ENCODE measurements at regions not wholly inside any gene's neighbourhood (a gene's known extent, or its start where the extent isn't known, plus 50 kb on each side); places are given as distances from the start of the nearest gene placed in this dataset.
A peak's percentile ranks its signal among the peaks of the same experiment; 100 is the strongest.

DNA sequence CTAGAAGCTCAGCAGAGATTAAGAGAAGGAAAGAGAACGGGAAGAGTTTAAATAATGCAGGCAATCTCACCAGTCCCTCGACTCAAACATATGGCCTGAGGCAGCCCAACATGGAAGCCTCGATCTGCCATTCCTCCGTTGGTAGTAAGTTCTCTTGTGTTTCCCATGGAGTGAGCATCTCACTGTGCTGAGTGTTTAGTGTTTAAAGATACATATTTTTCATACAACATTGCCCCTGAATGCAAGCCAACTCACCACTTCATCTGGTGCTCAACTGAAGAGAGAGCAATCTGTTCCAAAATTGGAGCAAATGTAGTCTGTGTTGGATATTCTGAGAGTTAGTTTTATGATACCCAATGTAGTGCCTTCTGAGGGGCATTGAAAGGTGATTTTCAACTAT is 171.5 kb upstream of the ATP10B start:
- Histone ChIP-seq H3K27ac (no peak overlapping the region), H3K36me3 (no peaks in the 10 kb centered on the region), H3K27me3 (no peaks in the 10 kb centered on the region), H3K4me3 (no peak overlapping the region), H3K4me1 (no peaks in the 10 kb centered on the region), H3K9me3 (no peaks in the 10 kb centered on the region)
- DNase-seq = no peak
- intact Hi-C loops (cut with DNase I; ENCODE audit: low total_unique reads) = no loop called here
- TF ChIP-seq POLR2AphosphoS5 (IDR thresholded peaks at IDR 0.05) (no peak), EP300 (IDR thresholded peaks at IDR 0.05) (no peak), POLR2A (IDR thresholded peaks at IDR 0.05) (no peak)
- TF ChIP-seq, protein P1, sequence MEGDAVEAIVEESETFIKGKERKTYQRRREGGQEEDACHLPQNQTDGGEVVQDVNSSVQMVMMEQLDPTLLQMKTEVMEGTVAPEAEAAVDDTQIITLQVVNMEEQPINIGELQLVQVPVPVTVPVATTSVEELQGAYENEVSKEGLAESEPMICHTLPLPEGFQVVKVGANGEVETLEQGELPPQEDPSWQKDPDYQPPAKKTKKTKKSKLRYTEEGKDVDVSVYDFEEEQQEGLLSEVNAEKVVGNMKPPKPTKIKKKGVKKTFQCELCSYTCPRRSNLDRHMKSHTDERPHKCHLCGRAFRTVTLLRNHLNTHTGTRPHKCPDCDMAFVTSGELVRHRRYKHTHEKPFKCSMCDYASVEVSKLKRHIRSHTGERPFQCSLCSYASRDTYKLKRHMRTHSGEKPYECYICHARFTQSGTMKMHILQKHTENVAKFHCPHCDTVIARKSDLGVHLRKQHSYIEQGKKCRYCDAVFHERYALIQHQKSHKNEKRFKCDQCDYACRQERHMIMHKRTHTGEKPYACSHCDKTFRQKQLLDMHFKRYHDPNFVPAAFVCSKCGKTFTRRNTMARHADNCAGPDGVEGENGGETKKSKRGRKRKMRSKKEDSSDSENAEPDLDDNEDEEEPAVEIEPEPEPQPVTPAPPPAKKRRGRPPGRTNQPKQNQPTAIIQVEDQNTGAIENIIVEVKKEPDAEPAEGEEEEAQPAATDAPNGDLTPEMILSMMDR (IDR thresholded peaks at IDR 0.05) = no peak
- 75 to 88% (median 81%) methylated on average over 4 of the region's 4 CpGs for WGBS, 5 donors

- peak in 1 of 2 donors; percentile 6 for DNase-seq
- H3K27me3 ChIP-seq = no peaks in the 10 kb centered on the region
- TF ChIP-seq, protein P1 (IDR thresholded peaks at IDR 0.05) = no peak
- no peak for TF ChIP-seq POLR2AphosphoS5 (IDR thresholded peaks at IDR 0.05)
- H3K36me3 ChIP-seq = no peaks in the 10 kb centered on the region
- H3K4me1 ChIP-seq = no peaks in the 10 kb centered on the region
- H3K9me3 ChIP-seq = no peaks in the 10 kb centered on the region
- WGBS, 5 donors = 49 to 68% (median 54%) methylated on average over 2 of the region's 2 CpGs
- H3K4me3 ChIP-seq = no peak overlapping the region
- intact Hi-C loops (cut with DNase I; ENCODE audit: low total_unique reads) = no loop called here
- H3K27ac ChIP-seq = no peak overlapping the region
These were observed 170.1 kb upstream of the ATP10B start for GRCh38 chr5:161022151-161022550.

GRCh38 chr5:161009817-161010216 is 157.8 kb upstream of the ATP10B start:
- Histone ChIP-seq H3K27ac (no peak overlapping the region), H3K4me1 (peaks cover 0 to 21% (median 4%) of the 10 kb centered on the region in 4 donors), H3K4me3 (no peak overlapping the region), H3K9me3 (peaks cover 0 to 9% (median 8%) of the 10 kb centered on the region in 4 donors), H3K27me3 (no peaks in the 10 kb centered on the region), H3K36me3 (no peaks in the 10 kb centered on the region)
- TF ChIP-seq, protein P1 (IDR thresholded peaks at IDR 0.05) = no peak
- no peak for TF ChIP-seq EP300 (IDR thresholded peaks at IDR 0.05)
- TF ChIP-seq POLR2A (IDR thresholded peaks at IDR 0.05) = no peak
- no peak for TF ChIP-seq POLR2AphosphoS5 (IDR thresholded peaks at IDR 0.05)
- DNase-seq = no peak
- intact Hi-C loops (cut with DNase I; ENCODE audit: low total_unique reads) = no loop called here
- WGBS, 5 donors = 44 to 73% (median 53%) methylated on average over 1 of the region's 1 CpG

- WGBS, 5 donors = 27 to 50% (median 37%) methylated on average over 2 of the region's 2 CpGs
- H3K4me1 ChIP-seq = peaks cover 0 to 21% (median 4%) of the 10 kb centered on the region in 4 donors
- no peaks in the 10 kb centered on the region for H3K27me3 ChIP-seq
- no peak for TF ChIP-seq POLR2AphosphoS5 (IDR thresholded peaks at IDR 0.05)
- TF ChIP-seq, protein P1 (IDR thresholded peaks at IDR 0.05) = no peak
- TF ChIP-seq EP300 (IDR thresholded peaks at IDR 0.05) = no peak
- TF ChIP-seq POLR2A (IDR thresholded peaks at IDR 0.05) = no peak
- intact Hi-C loops (cut with DNase I; ENCODE audit: low total_unique reads) = no loop called here
- H3K4me3 ChIP-seq = no peak overlapping the region
- H3K9me3 ChIP-seq = peaks cover 0 to 13% (median 10%) of the 10 kb centered on the region in 4 donors
- no peak overlapping the region for H3K27ac ChIP-seq
- DNase-seq = no peak
- no peaks in the 10 kb centered on the region for H3K36me3 ChIP-seq
These were observed 157.2 kb upstream of the ATP10B start for GRCh38 chr5:161009194-161009593.
